ENCODE measurements at regions not wholly inside any gene's neighbourhood (a gene's known extent, or its start where the extent isn't known, plus 50 kb on each side); places are given as distances from the start of the nearest gene placed in this dataset.
"Not testable (repeated sequence)": the region's sequence is repeated elsewhere in the genome, so short reads cannot be mapped to it uniquely, and the experiment has no call there.

GRCh38 chr9:65566018-65566417, 109.7 kb upstream of the ZNG1E start:
- DNase-seq (ENCODE audit: missing footprints); intact Hi-C loops (cut with DNase I); ATAC-seq: not testable (repeated sequence)

GRCh38 chr9:65519018-65519417, 156.7 kb upstream of the ZNG1E start:
- ATAC-seq; DNase-seq (ENCODE audit: missing footprints); intact Hi-C loops (cut with DNase I): not testable (repeated sequence)

DNA sequence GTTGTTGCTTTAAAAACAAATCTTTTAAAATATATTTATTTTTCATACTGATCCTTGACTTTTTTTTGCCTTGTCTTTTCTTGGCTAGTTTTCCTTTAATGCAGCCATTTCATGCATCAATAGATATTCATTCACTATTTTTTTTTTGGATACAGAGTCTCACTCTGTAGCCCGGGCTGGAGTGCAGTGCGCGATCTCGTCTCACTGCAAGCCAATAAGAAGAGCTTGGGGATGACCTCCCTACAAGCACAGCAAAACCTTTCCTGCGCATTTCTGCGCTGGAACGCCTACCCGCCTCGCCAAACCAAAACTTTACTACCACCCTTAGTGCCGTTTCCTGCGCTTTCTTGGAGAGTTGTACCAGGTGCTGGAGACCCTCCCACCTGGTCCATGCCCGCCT, 161.3 kb upstream of the ZNG1E start:
- DNase-seq (ENCODE audit: missing footprints); ATAC-seq; intact Hi-C loops (cut with DNase I): not testable (repeated sequence)

GRCh38 chr9:65507897-65508296, 167.8 kb upstream of the ZNG1E start:
- intact Hi-C loops (cut with DNase I); DNase-seq (ENCODE audit: missing footprints); ATAC-seq: not testable (repeated sequence)

DNA sequence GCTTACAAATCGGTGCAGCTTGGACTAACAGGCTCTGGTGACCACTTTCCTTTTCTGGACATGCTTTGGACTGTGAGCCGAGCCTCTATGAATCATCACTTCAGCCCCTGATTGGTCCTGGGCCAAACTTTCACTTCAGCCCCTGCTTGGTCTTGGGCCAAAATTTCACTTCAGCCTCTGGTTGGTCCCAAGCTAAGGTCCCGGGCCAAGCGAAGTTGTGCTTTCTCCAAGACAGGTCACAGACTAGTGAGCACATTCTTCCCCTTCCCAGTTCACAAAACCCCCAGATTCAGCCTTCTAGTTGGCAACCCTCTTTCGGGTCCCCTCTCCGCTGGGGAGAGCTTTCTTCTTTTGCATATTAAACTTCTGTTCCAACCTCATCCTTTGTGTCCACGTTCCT, 171.0 kb upstream of the ZNG1E start:
- DNase-seq (ENCODE audit: missing footprints); intact Hi-C loops (cut with DNase I); ATAC-seq: not testable (repeated sequence)

GRCh38 chr9:65503696-65504095, 172.0 kb upstream of the ZNG1E start:
- DNase-seq (ENCODE audit: missing footprints); ATAC-seq; intact Hi-C loops (cut with DNase I): not testable (repeated sequence)

GRCh38 chr9:65482890-65483289, 192.8 kb upstream of the ZNG1E start:
- ATAC-seq; intact Hi-C loops (cut with DNase I); DNase-seq (ENCODE audit: missing footprints): not testable (repeated sequence)

GRCh38 chr9:65481291-65481690, 194.4 kb upstream of the ZNG1E start:
- DNase-seq (ENCODE audit: missing footprints); ATAC-seq; intact Hi-C loops (cut with DNase I): not testable (repeated sequence)

GRCh38 chr9:65474891-65475290, 189.9 kb upstream of the FOXD4L5 start:
- DNase-seq (ENCODE audit: missing footprints); ATAC-seq; intact Hi-C loops (cut with DNase I): not testable (repeated sequence)

DNA sequence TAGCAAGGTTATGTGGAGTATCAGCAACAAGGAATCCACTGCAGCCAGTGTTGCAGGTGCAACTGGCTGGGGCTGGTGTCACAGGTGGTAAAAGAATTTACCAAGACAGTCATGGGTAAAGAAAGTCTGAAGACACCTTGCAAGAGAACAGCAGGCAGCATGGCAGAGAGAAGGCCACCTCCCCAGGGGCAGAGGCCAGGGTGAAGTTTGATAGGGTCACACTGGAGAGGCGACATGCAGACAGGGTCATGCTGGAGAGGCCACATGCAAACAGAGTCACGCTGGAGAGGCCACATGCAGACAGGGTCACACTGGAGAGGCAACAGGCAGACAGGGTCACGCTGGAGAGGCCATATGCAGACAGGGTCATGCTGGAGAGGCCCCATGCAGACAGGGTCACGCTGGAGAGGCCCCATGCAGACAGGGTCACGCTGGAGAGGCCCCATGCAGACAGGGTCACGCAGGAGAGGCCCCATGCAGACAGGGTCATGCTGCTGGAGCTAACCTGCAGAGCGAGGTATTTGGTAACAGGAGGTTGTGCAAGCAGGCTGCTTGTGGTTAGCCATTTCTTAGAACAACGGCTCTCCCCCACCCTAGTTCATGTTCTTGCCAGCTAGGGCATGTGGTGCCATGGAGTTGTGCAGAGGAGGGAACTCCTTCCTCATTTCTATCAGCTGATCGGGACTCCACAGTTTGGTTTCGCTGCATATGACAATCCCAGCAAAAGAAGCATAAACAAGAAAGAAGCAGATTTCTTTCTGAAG, 188.2 kb upstream of the FOXD4L5 start:
- ATAC-seq; intact Hi-C loops (cut with DNase I); DNase-seq (ENCODE audit: missing footprints): not testable (repeated sequence)

GRCh38 chr9:65471106-65471505, 186.1 kb upstream of the FOXD4L5 start:
- ATAC-seq; intact Hi-C loops (cut with DNase I); DNase-seq (ENCODE audit: missing footprints): not testable (repeated sequence)

DNA sequence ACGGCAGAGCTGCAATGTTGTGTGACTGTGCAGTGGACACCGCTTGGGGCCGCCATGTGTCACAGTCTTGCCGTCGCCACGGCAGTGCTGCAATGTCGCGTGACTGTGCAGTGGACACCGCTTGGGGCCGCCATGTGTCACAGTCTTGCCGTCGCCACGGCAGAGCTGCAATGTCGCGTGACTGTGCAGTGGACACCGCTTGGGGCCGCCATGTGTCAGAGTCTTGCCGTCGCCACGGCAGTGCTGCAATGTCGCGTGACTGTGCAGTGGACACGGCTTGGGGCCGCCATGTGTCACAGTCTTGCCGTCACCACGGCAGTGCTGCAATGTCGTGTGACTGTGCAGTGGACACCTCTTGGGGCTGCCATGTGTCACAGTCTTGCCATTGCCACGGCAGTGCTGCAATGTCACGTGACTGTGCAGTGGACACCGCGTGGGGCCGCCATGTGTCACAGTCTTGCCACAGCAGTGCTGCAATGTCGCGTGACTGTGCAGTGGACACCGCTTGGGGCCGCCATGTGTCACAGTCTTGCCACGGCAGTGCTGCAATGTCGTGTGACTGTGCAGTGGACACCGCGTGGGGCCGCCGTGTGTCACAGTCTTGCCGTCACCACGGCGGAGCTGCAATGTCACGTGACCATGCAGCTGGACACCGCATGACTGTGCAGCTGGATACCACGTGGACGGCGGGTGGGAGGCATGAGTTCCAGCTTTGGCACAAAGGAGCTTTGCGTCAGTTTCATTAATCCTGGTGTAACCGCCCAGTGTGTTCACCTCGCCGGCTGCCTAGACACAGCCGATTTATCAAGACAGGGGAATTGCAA, 182.1 kb upstream of the FOXD4L5 start:
- intact Hi-C loops (cut with DNase I); DNase-seq (ENCODE audit: missing footprints): not testable (repeated sequence)

GRCh38 chr9:65465246-65465895, 180.4 kb upstream of the FOXD4L5 start:
- ATAC-seq; DNase-seq (ENCODE audit: missing footprints); intact Hi-C loops (cut with DNase I): not testable (repeated sequence)

More for the DNA sequence above, 182.1 kb upstream of the FOXD4L5 start:
- not testable (repeated sequence) for ATAC-seq

- intact Hi-C loops (cut with DNase I): not testable (repeated sequence)
Observed at GRCh38 chr9:65462476-65462875, 177.5 kb upstream of the FOXD4L5 start.

DNA sequence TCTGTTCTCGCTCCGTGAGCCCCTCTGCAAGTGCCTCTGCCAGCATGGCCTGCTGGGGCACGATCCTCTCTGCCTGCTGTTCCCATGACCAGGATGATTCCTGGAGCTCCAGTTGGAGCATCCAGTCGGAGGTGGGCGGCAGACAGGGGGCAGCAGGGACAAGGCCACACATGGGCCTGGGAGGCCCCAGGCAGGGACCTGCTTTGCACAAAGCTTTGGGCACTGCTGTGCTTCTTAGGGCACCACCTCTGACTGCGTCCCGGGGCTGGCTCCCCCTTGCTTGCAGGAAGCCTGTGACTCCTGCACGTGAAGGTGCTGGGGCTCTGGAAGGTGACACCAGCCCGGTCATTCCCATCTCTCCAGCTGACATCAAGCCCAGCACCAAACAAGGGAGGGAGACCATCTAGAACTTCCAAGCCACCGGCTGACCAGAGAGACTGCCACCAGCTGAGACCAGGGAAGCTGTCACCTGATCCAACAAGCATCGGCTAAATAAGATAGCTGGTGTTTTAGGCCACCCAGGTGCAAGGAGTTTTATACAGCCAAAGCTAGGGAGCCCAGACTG, 174.8 kb upstream of the FOXD4L5 start:
- no peak for ATAC-seq
- no peak for DNase-seq (ENCODE audit: missing footprints)
- intact Hi-C loops (cut with DNase I): no loop called here

More at GRCh38 chr9:65462476-65462875, 177.5 kb upstream of the FOXD4L5 start:
- not testable (repeated sequence) for ATAC-seq; DNase-seq (ENCODE audit: missing footprints)

GRCh38 chr9:65458992-65459391, 174.0 kb upstream of the FOXD4L5 start:
- DNase-seq (ENCODE audit: missing footprints) (no peak), ATAC-seq (no peak)
- intact Hi-C loops (cut with DNase I): no loop called here

DNA sequence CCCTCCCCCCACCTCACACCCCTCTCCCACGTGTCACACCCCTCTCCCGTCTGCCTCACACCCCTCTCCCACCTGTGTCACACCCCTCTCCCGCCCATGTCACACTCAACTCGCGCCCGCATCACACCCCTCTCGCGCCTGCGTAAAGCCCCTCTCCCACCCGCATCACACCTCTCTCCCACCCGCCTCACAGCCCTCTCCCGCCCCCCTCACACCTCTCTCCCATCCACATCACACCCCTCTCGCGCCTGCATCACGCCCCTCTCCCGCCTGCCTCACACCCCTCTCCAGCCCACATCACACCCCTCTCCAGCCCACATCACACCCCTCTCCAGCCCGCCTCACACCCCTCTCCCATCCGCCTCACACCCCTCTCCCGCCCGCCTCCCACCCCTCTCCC, 173.5 kb upstream of the FOXD4L5 start:
- no peak for DNase-seq (ENCODE audit: missing footprints)
- no peak for ATAC-seq
- intact Hi-C loops (cut with DNase I): no loop called here

GRCh38 chr9:65456991-65457390, 172.0 kb upstream of the FOXD4L5 start:
- intact Hi-C loops (cut with DNase I); ATAC-seq; DNase-seq (ENCODE audit: missing footprints): not testable (repeated sequence)
